Loucy (cell line): ENCODE measurements at regions not wholly inside any gene's neighbourhood (a gene's known extent, or its start where the extent isn't known, plus 50 kb on each side); places are given as distances from the start of the nearest gene placed in this dataset.

Experiments used
- H2AFZ ChIP-seq: fragments of 200-600 bp; sonication (generic); 2 replicates; pipeline ENCODE4 v1.6.0; 2016; ENCODE audit warnings: antibody characterized with exemption, mild to moderate bottlenecking, low read length, moderate library complexity
- H3F3A ChIP-seq: fragments of 200-600 bp; 2 replicates; pipeline ENCODE4 v1.6.0; 2016; ENCODE audit warnings: antibody characterized with exemption, low read depth, mild to moderate bottlenecking
- H3K27me3 ChIP-seq: fragments of 200-600 bp; sonication (generic); 2 replicates; pipeline ENCODE4 v1.6.1; 2014; ENCODE audit warnings: low read length, mild to moderate bottlenecking; ENCODE audit not compliant: insufficient read depth, poor library complexity, severe bottlenecking
- H3K36me3 ChIP-seq: fragments of 200-600 bp; sonication (generic); 2 replicates; pipeline ENCODE4 v1.6.1; 2016; ENCODE audit warnings: low read length; ENCODE audit not compliant: insufficient read depth
- H3K4me1 ChIP-seq: fragments of 200-600 bp; sonication (generic); 2 replicates; pipeline ENCODE4 v1.5.1; 2014; ENCODE audit warnings: low read length, mild to moderate bottlenecking; ENCODE audit not compliant: insufficient read depth, poor library complexity, severe bottlenecking
- H3K4me2 ChIP-seq: fragments of 200-600 bp; sonication (generic); 2 replicates; pipeline ENCODE4 v1.6.0; 2014; ENCODE audit warnings: antibody characterized with exemption, low read length, low read depth, mild to moderate bottlenecking; ENCODE audit not compliant: poor library complexity, severe bottlenecking
- H3K4me3 ChIP-seq: fragments of 200-600 bp; sonication (generic); 2 replicates; pipeline ENCODE4 v1.5.1; 2014; ENCODE audit warnings: low read length, mild to moderate bottlenecking, mixed read lengths; ENCODE audit not compliant: poor library complexity, severe bottlenecking
- H3K79me2 ChIP-seq: fragments of 200-600 bp; sonication (generic); 2 replicates; pipeline ENCODE4 v1.6.1; 2014; ENCODE audit warnings: low read length; ENCODE audit not compliant: insufficient read depth
- H3K9ac ChIP-seq: fragments of 200-600 bp; sonication (generic); 2 replicates; pipeline ENCODE4 v1.6.0; 2014; ENCODE audit warnings: mild to moderate bottlenecking, low read depth, low read length, moderate library complexity; ENCODE audit not compliant: poor library complexity, severe bottlenecking
- H3K9me2 ChIP-seq: fragments of 200-600 bp; sonication (generic); replicated peaks from 2 replicates; pipeline ENCODE4 v1.6.1; 2016; ENCODE audit warnings: low read depth, low read length, mixed read lengths
- H3K9me3 ChIP-seq: fragments of 200-600 bp; sonication (generic); 2 replicates; pipeline ENCODE4 v1.6.1; 2014; ENCODE audit warnings: mild to moderate bottlenecking, antibody characterized with exemption, low read length, low read depth; ENCODE audit not compliant: insufficient read depth
- H4K20me1 ChIP-seq: fragments of 200-600 bp; sonication (generic); 2 replicates; pipeline ENCODE4 v1.6.0; 2014; ENCODE audit warnings: antibody characterized with exemption, low read length, mild to moderate bottlenecking; ENCODE audit not compliant: insufficient read depth, poor library complexity, severe bottlenecking
- EZH2phosphoT487 ChIP-seq: fragments of 200-600 bp; IDR thresholded peaks from 2 replicates; pipeline ENCODE4 v1.6.1; 2018; ENCODE audit warnings: antibody characterized with exemption, mild to moderate bottlenecking, moderate library complexity, borderline replicate concordance
- TF ChIP-seq, protein P1 (sequence below): fragments of 200-600 bp; sonication (generic); conservative IDR thresholded peaks from 2 replicates; pipeline ENCODE4 v1.5.1; 2014; ENCODE audit warnings: mild to moderate bottlenecking, antibody characterized with exemption, low read length

DNA sequence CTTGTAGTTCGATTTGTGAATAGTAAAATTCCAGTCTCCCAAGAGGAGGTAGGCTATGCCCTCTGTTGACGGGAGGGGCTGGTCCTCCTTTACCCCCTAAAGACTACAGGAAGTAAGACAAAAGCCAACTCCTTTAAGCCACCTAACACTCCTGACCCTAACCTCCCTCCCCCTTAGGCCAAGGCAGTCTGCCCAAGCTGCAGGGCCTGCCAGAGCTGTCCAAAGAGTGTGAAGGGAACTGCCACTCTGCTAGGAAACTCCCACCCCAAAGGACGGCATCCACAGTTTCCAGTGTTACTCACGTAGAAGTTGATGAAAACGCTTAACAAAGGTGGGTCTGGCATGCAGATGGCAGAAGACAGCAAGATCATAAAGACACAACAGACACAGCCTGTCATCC lies 803.2 kb downstream of the PLA2G4A start:
- no peak overlapping the region for H2AFZ ChIP-seq
- no peak overlapping the region for H3K4me2 ChIP-seq
- no peaks in the 10 kb centered on the region for H4K20me1 ChIP-seq
- H3K36me3 ChIP-seq: no peaks in the 10 kb centered on the region
- no peaks in the 10 kb centered on the region for H3K27me3 ChIP-seq
- H3K4me1 ChIP-seq: no peaks in the 10 kb centered on the region
- peaks cover 6% of the 10 kb centered on the region; the same call in 1 of the 2 replicates for H3K9me3 ChIP-seq
- H3K9ac ChIP-seq: no peak overlapping the region
- no peaks in the 10 kb centered on the region for H3K79me2 ChIP-seq
- H3K4me3 ChIP-seq: no peak overlapping the region
- no peaks in the 10 kb centered on the region for H3K9me2 ChIP-seq
- no peaks in the 10 kb centered on the region for H3F3A ChIP-seq
- no peak for TF ChIP-seq EZH2phosphoT487
- TF ChIP-seq, protein P1, sequence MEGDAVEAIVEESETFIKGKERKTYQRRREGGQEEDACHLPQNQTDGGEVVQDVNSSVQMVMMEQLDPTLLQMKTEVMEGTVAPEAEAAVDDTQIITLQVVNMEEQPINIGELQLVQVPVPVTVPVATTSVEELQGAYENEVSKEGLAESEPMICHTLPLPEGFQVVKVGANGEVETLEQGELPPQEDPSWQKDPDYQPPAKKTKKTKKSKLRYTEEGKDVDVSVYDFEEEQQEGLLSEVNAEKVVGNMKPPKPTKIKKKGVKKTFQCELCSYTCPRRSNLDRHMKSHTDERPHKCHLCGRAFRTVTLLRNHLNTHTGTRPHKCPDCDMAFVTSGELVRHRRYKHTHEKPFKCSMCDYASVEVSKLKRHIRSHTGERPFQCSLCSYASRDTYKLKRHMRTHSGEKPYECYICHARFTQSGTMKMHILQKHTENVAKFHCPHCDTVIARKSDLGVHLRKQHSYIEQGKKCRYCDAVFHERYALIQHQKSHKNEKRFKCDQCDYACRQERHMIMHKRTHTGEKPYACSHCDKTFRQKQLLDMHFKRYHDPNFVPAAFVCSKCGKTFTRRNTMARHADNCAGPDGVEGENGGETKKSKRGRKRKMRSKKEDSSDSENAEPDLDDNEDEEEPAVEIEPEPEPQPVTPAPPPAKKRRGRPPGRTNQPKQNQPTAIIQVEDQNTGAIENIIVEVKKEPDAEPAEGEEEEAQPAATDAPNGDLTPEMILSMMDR: no peak

DNA sequence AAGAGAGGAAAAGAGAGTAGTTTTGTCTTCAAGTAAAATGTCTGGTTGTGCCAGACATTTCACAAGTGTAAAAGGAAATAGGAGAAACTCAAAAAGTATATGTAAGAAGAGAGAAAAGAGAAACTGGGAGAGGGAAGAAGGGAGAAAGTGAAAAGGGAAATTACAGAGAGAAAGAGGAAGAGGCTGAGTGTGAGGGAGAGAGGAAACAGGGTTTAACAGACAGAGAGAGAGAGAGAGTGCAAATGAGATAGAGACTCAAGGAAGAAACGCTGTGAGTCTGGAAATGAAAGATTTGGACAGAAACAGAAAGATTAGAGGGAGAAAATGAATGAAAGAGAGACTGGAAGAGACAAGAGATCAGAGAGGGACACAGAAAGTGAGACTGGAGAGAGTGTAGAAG lies 806.2 kb downstream of the PLA2G4A start:
- no peaks in the 10 kb centered on the region for H3K36me3 ChIP-seq
- H3K79me2 ChIP-seq: no peaks in the 10 kb centered on the region
- H3K9me2 ChIP-seq: no peaks in the 10 kb centered on the region
- no peaks in the 10 kb centered on the region for H3K27me3 ChIP-seq
- H4K20me1 ChIP-seq: no peaks in the 10 kb centered on the region
- peak overlapping the region; percentile 36; the same call in 1 of the 2 replicates for H2AFZ ChIP-seq
- TF ChIP-seq, protein P1: no peak
- TF ChIP-seq EZH2phosphoT487: no peak
- H3F3A ChIP-seq: no peaks in the 10 kb centered on the region
- H3K4me3 ChIP-seq: no peak overlapping the region
- peaks cover 6% of the 10 kb centered on the region; the same call in 1 of the 2 replicates for H3K9me3 ChIP-seq
- H3K9ac ChIP-seq: no peak overlapping the region
- no peaks in the 10 kb centered on the region for H3K4me1 ChIP-seq
- H3K4me2 ChIP-seq: no peak overlapping the region

DNA sequence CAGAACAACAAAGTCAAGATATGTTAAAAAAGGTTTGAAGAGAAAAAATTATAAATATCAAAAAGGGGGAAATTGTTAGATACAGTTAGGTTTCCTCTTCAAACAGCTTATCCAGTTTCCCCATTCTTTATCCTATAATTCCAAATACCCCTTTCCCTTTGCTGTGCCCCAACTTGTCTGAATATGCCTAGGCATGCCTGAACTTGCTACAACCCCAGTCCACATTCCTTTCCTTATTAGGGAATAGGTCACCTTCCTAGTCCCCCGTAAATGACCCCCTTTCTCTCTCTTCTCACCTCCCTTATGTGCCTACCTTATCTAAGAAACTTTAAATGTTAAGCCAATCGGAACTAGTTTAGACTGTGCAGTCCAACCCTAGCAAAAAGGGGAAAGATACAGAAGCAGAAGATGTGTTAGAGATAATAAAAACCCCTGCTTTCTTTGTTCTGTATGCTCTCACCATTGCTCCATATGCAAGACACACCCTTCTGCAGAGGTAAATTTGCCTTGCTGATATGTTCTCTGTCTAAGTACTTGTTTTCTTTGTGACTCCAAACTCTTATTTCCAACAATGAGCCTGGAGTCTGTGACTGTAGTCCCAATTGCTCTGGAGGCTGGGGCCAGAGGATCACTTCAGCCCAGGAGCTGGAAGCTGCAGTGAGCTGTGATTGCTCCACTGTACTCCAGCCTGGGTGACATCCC lies 810.1 kb downstream of the PLA2G4A start:
- H2AFZ ChIP-seq: no peak overlapping the region
- H3K4me2 ChIP-seq: no peak overlapping the region
- H3F3A ChIP-seq: no peaks in the 10 kb centered on the region
- no peak for TF ChIP-seq EZH2phosphoT487
- TF ChIP-seq, protein P1: no peak
- H3K9me3 ChIP-seq: no peaks in the 10 kb centered on the region
- H3K79me2 ChIP-seq: no peaks in the 10 kb centered on the region
- no peaks in the 10 kb centered on the region for H3K27me3 ChIP-seq
- H3K4me3 ChIP-seq: no peak overlapping the region
- no peaks in the 10 kb centered on the region for H3K4me1 ChIP-seq
- H3K36me3 ChIP-seq: no peaks in the 10 kb centered on the region
- H3K9ac ChIP-seq: no peak overlapping the region
- no peaks in the 10 kb centered on the region for H3K9me2 ChIP-seq
- H4K20me1 ChIP-seq: no peaks in the 10 kb centered on the region
